HUDEP-2 (cell line): ENCODE measurements at regions not wholly inside any gene's neighbourhood (a gene's known extent, or its start where the extent isn't known, plus 50 kb on each side); places are given as distances from the start of the nearest gene placed in this dataset.

ENCODE experiments used
- DNase-seq, 76 experiments: peaks; one replicate each; lab custom pipeline; 2025; ENCODE audit not compliant: unreplicated experiment in 76 of 76; lab: John Stamatoyannopoulos, UW

DNA sequence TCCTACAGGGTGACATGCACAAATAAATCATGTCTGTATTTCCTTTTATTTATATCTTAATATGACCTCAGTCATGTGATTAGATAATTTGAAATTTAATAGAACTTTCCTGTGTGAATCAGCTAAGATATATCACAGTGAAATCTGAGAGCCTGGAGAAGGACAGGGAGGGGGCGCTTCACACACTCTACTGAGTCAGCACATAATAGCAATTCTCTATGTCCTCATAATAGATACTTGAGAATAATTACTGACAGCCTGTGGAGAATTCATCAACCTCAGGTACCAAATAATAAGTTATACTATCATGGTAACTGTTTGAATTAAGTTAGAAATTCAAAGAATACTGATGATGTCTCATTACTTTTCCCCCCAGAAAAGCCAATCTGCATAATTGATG lies 98.0 kb upstream of the SLC10A2 start:
- DNase-seq, result no peak

DNA sequence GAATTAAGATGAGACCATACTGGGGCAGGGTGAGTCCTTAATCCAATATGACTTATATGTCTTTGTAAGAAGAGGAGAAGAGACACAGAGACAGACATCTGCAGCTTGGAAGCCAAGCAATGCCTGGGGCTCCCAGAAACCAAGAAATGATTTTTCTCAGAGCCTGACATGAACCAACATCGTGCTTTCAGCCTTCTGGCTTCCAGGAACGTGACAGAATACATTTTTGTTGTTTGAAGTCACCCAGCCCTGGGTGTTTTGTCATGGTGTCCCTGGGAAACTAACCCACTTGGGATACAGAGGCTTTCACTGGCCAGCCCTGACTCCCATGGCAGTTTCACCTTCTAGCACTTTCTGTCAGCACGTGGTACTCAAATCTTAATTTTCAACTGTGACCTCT lies 95.3 kb upstream of the SLC10A2 start:
- DNase-seq, result no peak

DNA sequence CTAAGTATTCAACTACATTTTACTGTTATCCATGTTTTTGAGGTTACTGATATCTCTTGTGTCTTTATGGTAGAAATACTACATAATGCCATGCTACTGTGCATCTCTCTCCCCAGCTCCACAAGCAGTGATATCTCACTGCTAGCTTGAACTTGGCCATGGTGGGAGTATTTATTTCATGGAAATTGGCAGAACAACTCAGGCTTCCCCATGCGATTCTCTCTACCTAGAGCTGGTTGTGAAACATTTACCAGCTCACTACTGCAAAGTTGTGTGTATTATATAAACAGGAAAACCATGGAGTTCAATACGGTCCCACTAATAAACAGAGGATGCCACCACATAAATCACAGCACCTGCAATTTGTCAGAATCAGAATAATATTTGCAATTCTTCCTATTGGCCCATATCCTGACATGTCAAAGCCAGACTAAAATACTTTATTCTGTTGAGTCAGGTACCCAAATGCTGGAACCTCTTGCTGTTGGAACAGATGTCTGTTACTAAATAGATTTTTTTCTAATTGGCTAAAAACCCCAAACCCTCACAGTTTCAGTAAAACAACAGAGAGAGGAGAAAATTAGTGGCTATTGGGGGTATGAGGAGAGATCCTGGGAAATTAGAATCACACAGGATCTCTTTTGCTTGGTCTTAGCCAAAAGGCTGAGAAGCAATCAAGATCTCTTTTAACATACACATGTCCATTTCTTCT lies 91.4 kb upstream of the SLC10A2 start:
- no peak for DNase-seq

DNA sequence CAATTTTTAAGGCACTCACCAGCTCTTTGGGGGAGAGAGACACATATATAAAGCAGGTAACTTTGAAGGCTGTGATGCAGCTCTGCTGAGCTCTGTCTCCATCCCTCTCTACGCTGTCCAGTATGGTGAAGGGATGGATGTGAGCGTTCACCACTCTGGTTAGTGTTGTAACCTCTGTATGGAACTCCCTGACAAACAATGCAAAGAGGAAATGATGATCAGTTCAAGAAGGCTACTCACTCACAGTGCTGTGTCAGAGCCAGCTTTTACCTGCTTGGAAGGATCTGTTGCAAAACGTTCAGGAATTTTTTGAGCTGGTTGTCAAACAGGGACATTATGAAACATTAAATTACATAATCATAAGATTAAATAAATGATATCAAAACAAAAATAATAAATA lies 90.8 kb upstream of the SLC10A2 start:
- DNase-seq, result no peak

DNA sequence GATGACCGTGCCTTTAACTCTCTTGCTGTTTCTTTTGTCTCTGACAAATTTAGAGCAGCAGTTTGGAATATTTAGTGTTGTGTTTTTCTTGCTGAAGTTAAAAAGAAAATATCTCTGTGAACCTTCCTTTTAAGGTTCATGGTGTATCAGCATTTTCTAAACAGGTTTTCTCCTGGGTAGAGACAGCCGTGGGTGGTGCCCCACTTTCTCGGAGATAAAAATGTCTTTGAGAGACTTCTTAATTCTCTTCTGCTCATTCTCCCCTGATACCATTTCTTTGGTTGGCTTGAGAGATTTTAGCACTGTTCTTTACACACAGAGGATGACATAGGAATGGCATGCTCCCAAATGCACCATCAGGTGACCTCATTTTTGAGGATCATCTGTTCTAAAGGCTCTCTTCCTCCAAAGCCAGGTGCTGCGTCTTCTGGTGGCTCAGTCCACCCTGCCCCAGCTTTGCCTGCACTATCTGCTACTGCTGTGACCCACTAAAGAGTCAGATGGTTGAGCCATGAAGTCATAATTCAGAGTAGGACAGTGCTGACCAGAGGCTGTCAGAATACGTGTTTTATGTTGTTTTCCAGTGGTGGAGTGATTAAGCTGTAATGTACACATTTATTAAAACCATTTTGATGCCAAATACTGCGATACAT lies 90.3 kb upstream of the SLC10A2 start:
- DNase-seq, result no peak

DNA sequence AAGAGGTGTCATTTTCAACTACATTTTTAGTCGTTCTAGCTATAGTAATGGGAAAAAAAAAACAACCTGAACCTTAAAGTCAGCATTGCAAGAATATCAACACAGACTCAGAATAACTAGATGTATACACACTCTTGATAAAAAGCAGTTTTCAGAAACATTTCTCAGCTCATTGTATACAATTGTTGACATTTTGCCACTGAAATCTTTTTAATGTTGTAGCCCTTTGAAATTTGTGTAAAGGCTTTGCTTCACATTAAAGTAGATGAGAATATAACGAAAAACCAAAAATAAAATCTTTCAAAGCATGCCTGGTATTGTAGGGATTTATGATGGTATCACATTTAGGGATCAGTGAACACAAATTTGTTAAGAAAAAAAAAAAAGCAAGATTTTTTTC lies 87.2 kb upstream of the SLC10A2 start:
- DNase-seq, result no peak

DNA sequence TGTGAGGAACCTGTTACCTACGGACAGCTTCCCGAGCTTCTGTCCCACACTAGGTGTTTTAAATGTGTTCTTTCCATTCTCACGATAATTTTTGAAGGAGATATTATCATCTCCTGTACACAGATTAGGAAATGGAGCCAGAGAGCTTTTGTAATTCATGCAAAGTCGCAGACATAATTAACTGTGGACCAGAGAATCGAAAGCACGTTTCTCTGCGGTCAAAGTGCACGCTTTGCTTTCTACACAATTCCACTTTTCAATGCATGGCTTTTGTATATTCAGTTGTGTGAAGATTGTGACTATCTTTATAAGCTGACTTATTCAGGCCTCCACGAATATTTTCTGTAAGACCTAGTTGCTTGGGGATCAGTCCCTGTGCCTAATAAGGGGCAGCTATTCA lies 81.7 kb upstream of the SLC10A2 start:
- DNase-seq, result no peak

DNA sequence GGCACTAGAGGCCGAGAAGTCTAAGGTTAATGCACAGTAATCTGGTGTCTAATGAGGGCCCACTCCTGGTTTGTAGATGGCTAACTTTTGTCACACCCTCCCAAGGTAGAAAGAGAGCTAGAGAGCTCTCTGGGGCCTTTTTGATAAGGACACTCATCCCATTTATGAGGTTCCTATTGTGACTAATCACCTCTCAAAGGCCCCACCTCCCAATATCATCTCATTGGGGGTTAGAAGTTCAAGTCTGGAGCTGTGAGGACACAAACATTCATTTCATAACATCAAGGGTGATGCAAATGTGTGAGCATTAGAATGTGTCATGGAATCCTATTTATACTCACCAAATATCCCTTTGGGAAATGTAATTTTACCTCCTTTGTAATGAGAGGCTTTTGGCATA lies 79.2 kb upstream of the SLC10A2 start:
- no peak for DNase-seq

DNA sequence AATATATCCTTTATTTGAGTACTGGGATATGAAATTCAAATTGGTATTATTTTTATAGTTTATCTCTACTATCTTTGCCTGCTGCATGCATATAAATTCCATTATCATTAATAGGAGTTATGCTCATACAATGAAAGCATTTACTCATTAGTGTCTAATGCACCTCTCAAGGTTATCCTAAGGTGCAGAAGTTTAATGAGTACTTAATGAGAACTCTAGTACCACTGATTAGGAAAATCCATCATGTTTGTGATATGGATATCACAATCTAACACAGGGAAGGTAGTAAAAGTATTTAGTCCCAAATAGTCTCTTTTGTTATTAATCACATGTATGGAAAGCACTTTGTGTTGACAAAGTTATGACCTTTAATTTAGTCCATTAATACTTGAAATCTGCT lies 77.2 kb upstream of the SLC10A2 start:
- DNase-seq, result no peak

DNA sequence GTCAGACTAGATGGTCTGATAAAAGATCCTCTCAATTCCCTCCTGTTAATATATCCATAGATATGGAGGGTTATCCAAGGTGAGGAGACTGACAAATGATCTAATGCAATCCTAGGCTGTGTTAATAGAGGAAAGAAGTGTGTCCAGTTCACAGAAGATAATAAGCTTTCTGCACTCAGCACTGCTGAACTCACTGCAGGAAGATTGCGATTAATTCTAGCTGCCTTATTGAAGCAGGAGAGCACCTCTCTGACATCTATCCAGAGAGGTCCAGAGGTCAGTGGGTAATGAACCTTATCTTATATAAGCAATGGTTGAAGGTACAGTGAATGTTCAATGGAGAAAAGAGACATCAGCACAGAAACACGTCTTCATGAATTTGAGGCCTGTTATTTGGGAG lies 75.9 kb upstream of the SLC10A2 start:
- DNase-seq, result no peak

DNA sequence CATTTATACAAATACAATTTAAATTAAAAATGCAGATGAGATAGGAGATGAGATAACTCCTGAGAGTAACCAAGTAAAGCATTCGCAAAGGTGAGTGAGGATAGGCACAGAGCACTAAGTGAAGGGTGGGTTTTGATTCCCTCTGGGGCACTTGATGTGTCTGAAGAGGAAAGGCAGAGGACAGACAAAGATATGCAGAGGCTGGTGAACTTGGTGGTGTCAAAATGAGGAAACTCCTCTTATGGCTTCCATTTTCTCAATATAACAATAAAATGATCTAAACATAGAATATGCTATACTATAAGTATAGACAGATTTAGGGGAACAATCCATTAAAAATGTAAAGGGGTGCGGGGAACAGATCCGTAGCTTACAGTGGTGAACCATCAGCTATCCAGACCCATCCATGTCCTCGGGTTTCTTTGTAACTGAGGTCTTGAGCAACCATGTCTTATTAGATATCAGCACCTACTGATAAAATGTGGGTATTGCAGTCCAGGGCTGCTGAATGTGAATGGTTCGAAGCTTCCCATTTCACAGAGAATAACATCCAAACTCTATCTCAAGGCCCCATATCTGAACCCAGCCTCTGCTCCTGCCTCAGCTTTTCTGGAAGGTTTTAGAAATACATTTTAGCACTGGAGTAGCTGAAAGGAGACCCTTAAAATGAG lies 73.9 kb upstream of the SLC10A2 start:
- peak in 6 of 76 experiments; percentile 1 to 23 (median 5) for DNase-seq

DNA sequence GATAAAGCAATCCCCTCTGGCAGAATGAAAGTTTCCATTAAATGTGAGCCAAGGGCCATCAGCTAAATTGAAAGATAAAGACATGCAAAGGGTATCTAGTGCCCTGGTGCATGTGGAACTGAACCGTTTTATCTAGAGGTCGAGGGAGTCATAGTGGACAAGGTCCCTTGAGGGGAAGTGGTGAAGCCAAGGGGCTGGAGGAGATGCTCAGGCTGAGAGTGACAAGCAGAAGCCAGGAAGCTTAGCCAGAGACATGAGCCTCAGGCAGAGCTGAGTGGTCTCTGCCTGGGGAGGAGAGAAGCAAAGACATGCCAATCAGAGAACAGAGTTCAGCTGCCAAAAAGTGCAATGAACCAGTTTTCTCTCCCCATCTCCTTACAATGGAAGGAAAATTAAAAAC lies 68.1 kb upstream of the SLC10A2 start:
- DNase-seq, result no peak

DNA sequence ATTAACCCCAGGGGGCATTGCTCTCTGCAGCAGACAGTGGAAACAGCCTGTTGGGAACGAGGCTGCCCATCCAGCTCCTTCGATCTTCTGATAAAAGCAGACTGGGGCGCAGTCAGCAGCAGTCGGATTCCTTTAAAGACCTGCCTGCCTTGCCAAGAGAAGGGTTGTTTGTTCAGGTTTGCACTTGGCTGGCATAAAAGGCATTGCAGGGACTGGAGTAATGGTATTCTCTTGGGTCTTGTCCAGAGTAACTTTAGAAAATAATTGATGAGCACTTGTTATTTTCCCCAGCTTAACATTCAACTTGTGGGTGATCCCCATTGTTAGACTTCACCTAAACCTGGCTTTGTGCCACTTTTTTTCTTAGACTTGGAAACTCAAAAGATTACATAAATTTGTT lies 67.3 kb upstream of the SLC10A2 start:
- DNase-seq, result no peak

DNA sequence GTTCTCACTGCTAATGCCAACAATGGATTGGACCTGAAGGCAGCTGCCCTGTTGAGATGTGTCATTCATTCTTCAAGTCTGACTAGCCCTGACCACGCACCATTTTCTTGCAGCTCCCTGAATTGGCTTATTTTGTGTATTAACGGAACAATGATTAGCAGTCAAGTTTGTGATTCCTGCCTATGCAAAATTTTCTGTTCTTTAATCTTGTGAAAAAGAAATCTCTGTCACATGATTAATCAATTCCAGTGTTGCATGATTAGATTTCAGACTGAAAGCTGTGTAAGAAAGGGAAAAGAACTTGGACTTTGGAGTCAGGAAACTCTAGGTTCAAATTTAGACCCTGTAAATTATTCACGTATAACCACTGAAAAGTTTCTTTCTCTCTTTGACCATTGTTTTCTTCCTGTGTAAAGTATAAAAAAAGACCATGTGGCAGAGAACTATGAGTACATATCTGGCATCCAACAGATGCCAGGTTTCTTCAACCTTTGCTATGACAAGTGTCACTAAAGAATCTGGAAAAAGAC lies 64.5 kb upstream of the SLC10A2 start:
- DNase-seq, result no peak

DNA sequence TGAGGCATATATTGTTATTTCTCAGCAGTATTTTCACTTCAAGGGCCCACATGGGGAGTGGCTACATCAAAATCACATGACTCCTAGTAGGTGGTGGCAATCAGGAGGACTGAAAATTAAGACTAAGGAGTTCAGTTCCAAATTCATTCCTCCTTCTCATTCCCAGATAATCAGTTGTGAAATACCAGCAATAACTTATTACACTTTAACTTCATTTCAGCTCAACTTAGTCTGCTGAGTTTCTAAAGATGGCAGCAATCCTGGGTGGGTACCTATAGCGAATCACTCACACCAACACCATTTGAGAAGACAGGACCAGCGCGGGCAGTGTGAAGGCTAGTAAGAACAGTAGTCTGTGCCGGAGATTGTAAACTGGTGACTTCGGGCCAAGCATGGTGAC lies 63.9 kb upstream of the SLC10A2 start:
- DNase-seq, result no peak
